CD4-positive, alpha-beta memory T cell (primary cell): ENCODE measurements at regions not wholly inside any gene's neighbourhood (a gene's known extent, or its start where the extent isn't known, plus 50 kb on each side); places are given as distances from the start of the nearest gene placed in this dataset.

ENCODE experiments used
- CTCF ChIA-PET: fragments of 350-600 bp; sonication (Branson Sonifier 250); formaldehyde crosslinking; loops from one replicate; lab custom pipeline; 2021; ENCODE audit warnings: inconsistent platforms; ENCODE audit not compliant: partially characterized antibody; lab: Charles Lee
- POLR2A ChIA-PET: fragments of 350-600 bp; sonication (Branson Sonifier 250); formaldehyde crosslinking; loops from one replicate; lab custom pipeline; 2021; ENCODE audit not compliant: partially characterized antibody; lab: Charles Lee
- DNase-seq, 5 donors: peaks; one replicate each; pipeline versions ENCODE4 v3.0.0 to v3.0.0-alpha.2; 2020 to 2022; ENCODE audit warnings: mixed read lengths in 1 of 5
- H3K27ac ChIP-seq: one replicate; pipeline ENCODE4 v1.7.0; 2013; ENCODE audit warnings: low read depth, low read length
- H3K27me3 ChIP-seq: 2 replicates; pipeline ENCODE4 v1.7.0; 2013; ENCODE audit warnings: mild to moderate bottlenecking, low read length, moderate library complexity; ENCODE audit not compliant: insufficient read depth
- H3K36me3 ChIP-seq: 2 replicates; pipeline ENCODE4 v1.7.0; 2013; ENCODE audit warnings: mild to moderate bottlenecking, low read length, moderate library complexity; ENCODE audit not compliant: insufficient read depth
- H3K4me1 ChIP-seq: 2 replicates; pipeline ENCODE4 v1.7.0; 2013; ENCODE audit warnings: mild to moderate bottlenecking, low read length, moderate library complexity; ENCODE audit not compliant: insufficient read depth
- H3K4me3 ChIP-seq, 2 donors: one replicate each; pipeline ENCODE4 v1.7.0; 2013; ENCODE audit warnings: low read length in 2 of 2, mild to moderate bottlenecking in 1 of 2
- H3K9me3 ChIP-seq, 2 donors: one replicate each; pipeline ENCODE4 v1.7.0; 2013; ENCODE audit warnings: low read length in 2 of 2, control low read depth in 1 of 2; ENCODE audit not compliant: control insufficient read depth in 1 of 2
- H3K27ac Mint-ChIP-seq, 7 donors: one replicate each; pipeline ENCODE4 v1.8.0; 2020 to 2021; ENCODE audit warnings: mixed read lengths in 7 of 7, mild to moderate bottlenecking in 6 of 7, inconsistent platforms in 3 of 7, moderate library complexity in 3 of 7
- H3K27me3 Mint-ChIP-seq, 2 donors: one replicate each; pipeline ENCODE4 v1.8.0; 2020 to 2021; ENCODE audit warnings: mixed read lengths in 2 of 2
- H3K36me3 Mint-ChIP-seq, 2 donors: one replicate each; pipeline ENCODE4 v1.8.0; 2020 to 2021; ENCODE audit warnings: mixed read lengths in 2 of 2, inconsistent platforms in 1 of 2, mild to moderate bottlenecking in 1 of 2
- H3K4me1 Mint-ChIP-seq, 4 donors: one replicate each; pipeline ENCODE4 v1.8.0; 2020 to 2021; ENCODE audit warnings: mixed read lengths in 4 of 4, mild to moderate bottlenecking in 1 of 4
- H3K4me3 Mint-ChIP-seq, 8 donors: one replicate each; pipeline ENCODE4 v1.8.0; 2020 to 2021; ENCODE audit warnings: mixed read lengths in 8 of 8, mild to moderate bottlenecking in 7 of 8, moderate library complexity in 6 of 8, inconsistent platforms in 3 of 8
- H3K9me3 Mint-ChIP-seq, 8 donors: one replicate each; pipeline ENCODE4 v1.8.0; 2020 to 2021; ENCODE audit warnings: mixed read lengths in 8 of 8, mild to moderate bottlenecking in 5 of 8, inconsistent platforms in 3 of 8, moderate library complexity in 1 of 8
- intact Hi-C: fragments of 100-400 bp; cut with micrococcal nuclease; formaldehyde crosslinking; loops from one replicate; pipeline ENCODE4 v1.15.1; 2023

- CTCF ChIA-PET: interaction anchor here (1.4 kb wide), 1 partner anchor 10 kb away, joined by 4 read pairs; no protein-coding TSS in a partner anchor
- no peak overlapping the region for H3K27ac ChIP-seq
These were observed 62.8 kb upstream of the KIF26B start for GRCh38 chr1:245091818-245092637.

GRCh38 chr1:245091171-245091621 lies 63.6 kb upstream of the KIF26B start:
- no peak overlapping the region for H3K4me3 ChIP-seq
- no peaks in the 10 kb centered on the region for H3K4me1 Mint-ChIP-seq
- ChIA-PET POLR2A (no interaction called here), CTCF (no interaction called here)
- no peak overlapping the region for H3K27ac ChIP-seq
- H3K9me3 Mint-ChIP-seq: no peaks in the 10 kb centered on the region
- no peak for DNase-seq
- no peaks in the 10 kb centered on the region for H3K36me3 Mint-ChIP-seq
- H3K4me1 ChIP-seq: no peaks in the 10 kb centered on the region
- no peaks in the 10 kb centered on the region for H3K27me3 ChIP-seq
- H3K27ac Mint-ChIP-seq: no peak overlapping the region
- intact Hi-C loops: no loop called here
- H3K9me3 ChIP-seq: no peaks in the 10 kb centered on the region
- no peak overlapping the region for H3K4me3 Mint-ChIP-seq
- no peaks in the 10 kb centered on the region for H3K36me3 ChIP-seq
- H3K27me3 Mint-ChIP-seq: no peaks in the 10 kb centered on the region

More at GRCh38 chr1:245091818-245092637, 62.8 kb upstream of the KIF26B start:
- POLR2A ChIA-PET: no interaction called here
- H3K4me1 ChIP-seq: no peaks in the 10 kb centered on the region
- Mint-ChIP-seq H3K36me3 (no peaks in the 10 kb centered on the region), H3K4me3 (no peak overlapping the region), H3K9me3 (no peaks in the 10 kb centered on the region), H3K27me3 (no peaks in the 10 kb centered on the region), H3K27ac (no peak overlapping the region), H3K4me1 (no peaks in the 10 kb centered on the region)
- no peaks in the 10 kb centered on the region for H3K36me3 ChIP-seq
- no peak for DNase-seq
- no peaks in the 10 kb centered on the region for H3K27me3 ChIP-seq
- intact Hi-C loops: no loop called here
- no peaks in the 10 kb centered on the region for H3K9me3 ChIP-seq
- no peak overlapping the region for H3K4me3 ChIP-seq

GRCh38 chr1:245090491-245091090 lies 64.2 kb upstream of the KIF26B start:
- POLR2A ChIA-PET: no interaction called here
- no peaks in the 10 kb centered on the region for H3K9me3 ChIP-seq

GRCh38 chr1:245087723-245088122 lies 67.1 kb upstream of the KIF26B start:
- no peaks in the 10 kb centered on the region for H3K9me3 Mint-ChIP-seq
- no peak overlapping the region for H3K27ac ChIP-seq

More at GRCh38 chr1:245090491-245091090, 64.2 kb upstream of the KIF26B start:
- H3K27me3 Mint-ChIP-seq: no peaks in the 10 kb centered on the region
- no peaks in the 10 kb centered on the region for H3K9me3 Mint-ChIP-seq
- no peak overlapping the region for H3K27ac Mint-ChIP-seq
- H3K4me3 ChIP-seq: no peak overlapping the region
- H3K36me3 ChIP-seq: no peaks in the 10 kb centered on the region
- intact Hi-C loops: no loop called here
- H3K4me1 Mint-ChIP-seq: no peaks in the 10 kb centered on the region
- no peak for DNase-seq
- H3K36me3 Mint-ChIP-seq: no peaks in the 10 kb centered on the region
- no peaks in the 10 kb centered on the region for H3K27me3 ChIP-seq
- no peaks in the 10 kb centered on the region for H3K4me1 ChIP-seq
- no peak overlapping the region for H3K27ac ChIP-seq
- H3K4me3 Mint-ChIP-seq: no peak overlapping the region
- CTCF ChIA-PET: no interaction called here

DNA sequence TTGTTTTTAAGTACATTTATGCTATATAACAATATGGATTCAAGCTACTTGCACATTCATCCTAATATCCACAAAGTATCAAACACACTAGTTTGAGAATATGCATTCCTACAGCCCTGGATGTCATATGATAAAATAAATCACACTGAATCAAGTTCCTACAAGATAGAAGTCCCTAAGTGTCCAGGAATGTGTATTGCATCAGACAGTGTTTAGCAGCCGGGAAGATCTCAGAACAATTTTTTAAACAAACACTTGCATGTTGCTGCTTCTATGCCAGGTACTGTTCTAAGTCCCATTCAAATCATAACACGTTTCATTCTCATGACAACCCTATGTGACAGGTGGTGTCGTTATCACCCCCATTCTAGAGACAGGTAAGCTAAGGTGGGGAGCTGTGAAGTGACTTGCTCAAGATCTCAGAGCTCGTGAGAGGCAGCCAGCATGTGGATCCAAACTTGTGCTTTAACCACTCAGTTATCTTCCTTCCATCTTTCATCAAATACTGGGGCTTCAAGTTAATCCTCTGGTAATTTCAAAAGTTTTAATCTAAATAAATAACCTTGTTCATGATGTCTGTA lies 68.3 kb upstream of the KIF26B start:
- H3K4me3 Mint-ChIP-seq: no peak overlapping the region
- ChIA-PET POLR2A (no interaction called here), CTCF (no interaction called here)
- H3K4me1 Mint-ChIP-seq: no peaks in the 10 kb centered on the region
- H3K9me3 Mint-ChIP-seq: no peaks in the 10 kb centered on the region
- Histone ChIP-seq H3K27ac (no peak overlapping the region), H3K4me3 (no peak overlapping the region), H3K27me3 (no peaks in the 10 kb centered on the region), H3K9me3 (no peaks in the 10 kb centered on the region), H3K36me3 (no peaks in the 10 kb centered on the region), H3K4me1 (no peaks in the 10 kb centered on the region)
- DNase-seq: no peak
- H3K27me3 Mint-ChIP-seq: no peaks in the 10 kb centered on the region
- intact Hi-C loops: no loop called here
- H3K27ac Mint-ChIP-seq: no peak overlapping the region
- H3K36me3 Mint-ChIP-seq: peaks cover 0 to 4% of the 10 kb centered on the region in 2 donors

More at GRCh38 chr1:245087723-245088122, 67.1 kb upstream of the KIF26B start:
- no peak for DNase-seq
- Histone ChIP-seq H3K4me1 (no peaks in the 10 kb centered on the region), H3K4me3 (no peak overlapping the region), H3K9me3 (no peaks in the 10 kb centered on the region), H3K36me3 (no peaks in the 10 kb centered on the region), H3K27me3 (no peaks in the 10 kb centered on the region)
- Mint-ChIP-seq H3K36me3 (peaks cover 0 to 4% of the 10 kb centered on the region in 2 donors), H3K27ac (no peak overlapping the region), H3K4me3 (no peak overlapping the region), H3K27me3 (no peaks in the 10 kb centered on the region), H3K4me1 (no peaks in the 10 kb centered on the region)
- ChIA-PET CTCF (no interaction called here), POLR2A (no interaction called here)
- intact Hi-C loops: no loop called here

- Histone ChIP-seq H3K36me3 (no peaks in the 10 kb centered on the region), H3K4me1 (no peaks in the 10 kb centered on the region), H3K9me3 (no peaks in the 10 kb centered on the region), H3K4me3 (no peak overlapping the region), H3K27me3 (no peaks in the 10 kb centered on the region), H3K27ac (no peak overlapping the region)
- H3K36me3 Mint-ChIP-seq: peaks cover 0 to 4% of the 10 kb centered on the region in 2 donors
- no peak overlapping the region for H3K27ac Mint-ChIP-seq
- POLR2A ChIA-PET: no interaction called here
- H3K4me1 Mint-ChIP-seq: no peaks in the 10 kb centered on the region
- CTCF ChIA-PET: no interaction called here
- H3K9me3 Mint-ChIP-seq: no peaks in the 10 kb centered on the region
- no peaks in the 10 kb centered on the region for H3K27me3 Mint-ChIP-seq
- intact Hi-C loops: no loop called here
- DNase-seq: no peak
- H3K4me3 Mint-ChIP-seq: no peak overlapping the region
These were observed 69.2 kb upstream of the KIF26B start for GRCh38 chr1:245085508-245086095.

DNA sequence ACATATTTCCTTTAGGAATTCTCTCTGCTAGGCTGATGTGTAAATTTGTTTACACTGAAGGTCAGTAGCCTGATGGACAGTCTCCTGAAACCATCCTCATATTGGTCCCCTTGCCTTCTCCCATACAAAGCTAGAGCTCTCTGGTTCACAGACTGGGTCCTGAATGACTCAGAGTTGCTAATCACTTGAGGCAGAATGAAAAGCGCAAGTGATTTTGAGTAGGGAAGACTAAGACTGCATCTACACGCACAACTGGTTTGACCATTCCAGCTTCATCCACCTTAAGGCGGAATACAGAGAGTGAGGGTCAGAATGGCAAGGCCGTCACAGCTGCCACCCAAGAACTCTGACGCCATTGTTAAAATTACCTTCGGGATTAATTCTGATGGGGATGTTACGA lies 70.2 kb upstream of the KIF26B start:
- Mint-ChIP-seq H3K36me3 (peaks cover 0 to 4% of the 10 kb centered on the region in 2 donors), H3K4me1 (no peaks in the 10 kb centered on the region), H3K4me3 (no peak overlapping the region), H3K9me3 (no peaks in the 10 kb centered on the region), H3K27ac (no peak overlapping the region), H3K27me3 (no peaks in the 10 kb centered on the region)
- H3K36me3 ChIP-seq: no peaks in the 10 kb centered on the region
- no peak for DNase-seq
- no peaks in the 10 kb centered on the region for H3K27me3 ChIP-seq
- no peaks in the 10 kb centered on the region for H3K4me1 ChIP-seq
- ChIA-PET CTCF (no interaction called here), POLR2A (no interaction called here)
- H3K27ac ChIP-seq: no peak overlapping the region
- intact Hi-C loops: no loop called here
- H3K9me3 ChIP-seq: no peaks in the 10 kb centered on the region
- no peak overlapping the region for H3K4me3 ChIP-seq
